Superior temporal gyrus (tissue), 1 donor: ENCODE measurements at regions not wholly inside any gene's neighbourhood (a gene's known extent, or its start where the extent isn't known, plus 50 kb on each side); places are given as distances from the start of the nearest gene placed in this dataset.

Experiments
- DNase-seq: peaks from one replicate; pipeline ENCODE4 v3.0.0-alpha.2; 2016; ENCODE audit errors: extremely low spot score

GRCh38 chr6:43919774-43920173 lies 149.8 kb downstream of the VEGFA start:
- DNase-seq = no peak

GRCh38 chr6:43917878-43918382 lies 147.9 kb downstream of the VEGFA start:
- DNase-seq = no peak

GRCh38 chr6:43916924-43917877 lies 147.2 kb downstream of the VEGFA start:
- DNase-seq = no peak

GRCh38 chr6:43915986-43916923 lies 146.2 kb downstream of the VEGFA start:
- no peak for DNase-seq

GRCh38 chr6:43915208-43915869 lies 145.3 kb downstream of the VEGFA start:
- DNase-seq = no peak

GRCh38 chr6:43914272-43915147 lies 144.5 kb downstream of the VEGFA start:
- DNase-seq = no peak

- DNase-seq = no peak
These were observed 143.6 kb downstream of the VEGFA start for GRCh38 chr6:43913375-43914271.

GRCh38 chr6:43912598-43913371 lies 142.8 kb downstream of the VEGFA start:
- DNase-seq = no peak

GRCh38 chr6:43912116-43912577 lies 142.1 kb downstream of the VEGFA start:
- DNase-seq = no peak

- no peak for DNase-seq
These were observed 141.5 kb downstream of the VEGFA start for GRCh38 chr6:43911354-43912115.

GRCh38 chr6:43910638-43911353 lies 140.8 kb downstream of the VEGFA start:
- DNase-seq = no peak

GRCh38 chr6:43910149-43910637 lies 140.2 kb downstream of the VEGFA start:
- DNase-seq = no peak

- no peak for DNase-seq
These were observed 139.6 kb downstream of the VEGFA start for GRCh38 chr6:43909474-43910148.

GRCh38 chr6:43907789-43908472 lies 137.9 kb downstream of the VEGFA start:
- no peak for DNase-seq

GRCh38 chr6:43907312-43907711 lies 137.3 kb downstream of the VEGFA start:
- no peak for DNase-seq
